ENCODE measurements at regions not wholly inside any gene's neighbourhood (a gene's known extent, or its start where the extent isn't known, plus 50 kb on each side); places are given as distances from the start of the nearest gene placed in this dataset.

- no peak for DNase-seq (ENCODE audit: low spot score)
- Mint-ChIP-seq H3K9me3 (ENCODE audit: unreplicated experiment) (no peaks in the 10 kb centered on the region), H3K27ac (ENCODE audit: unreplicated experiment) (no peak overlapping the region), H3K27me3 (ENCODE audit: unreplicated experiment) (peaks cover 1% of the 10 kb centered on the region), H3K4me3 (ENCODE audit: unreplicated experiment) (no peak overlapping the region), H3K4me1 (ENCODE audit: unreplicated experiment) (peaks cover 5% of the 10 kb centered on the region), H3K36me3 (ENCODE audit: low read depth, unreplicated experiment) (no peaks in the 10 kb centered on the region)
- no peak for TF ChIP-seq CTCF (IDR thresholded peaks at IDR 0.05; ENCODE audit: unreplicated experiment)
Observed at GRCh38 chr13:48873081-48873480, 102.6 kb upstream of the FNDC3A start.

GRCh38 chr13:48873587-48873986, 102.1 kb upstream of the FNDC3A start:
- H3K4me1 Mint-ChIP-seq (ENCODE audit: unreplicated experiment), result peaks cover 5% of the 10 kb centered on the region
- H3K27ac Mint-ChIP-seq (ENCODE audit: unreplicated experiment), result no peak overlapping the region
- no peaks in the 10 kb centered on the region for H3K36me3 Mint-ChIP-seq (ENCODE audit: low read depth, unreplicated experiment)
- H3K9me3 Mint-ChIP-seq (ENCODE audit: unreplicated experiment), result no peaks in the 10 kb centered on the region
- no peak for DNase-seq (ENCODE audit: low spot score)
- H3K4me3 Mint-ChIP-seq (ENCODE audit: unreplicated experiment), result no peak overlapping the region
- peaks cover 1% of the 10 kb centered on the region for H3K27me3 Mint-ChIP-seq (ENCODE audit: unreplicated experiment)
- no peak for TF ChIP-seq CTCF (IDR thresholded peaks at IDR 0.05; ENCODE audit: unreplicated experiment)

GRCh38 chr13:48874165-48874564, 101.5 kb upstream of the FNDC3A start:
- Mint-ChIP-seq H3K36me3 (ENCODE audit: low read depth, unreplicated experiment) (no peaks in the 10 kb centered on the region), H3K27ac (ENCODE audit: unreplicated experiment) (no peak overlapping the region)

GRCh38 chr13:48875047-48875446, 100.7 kb upstream of the FNDC3A start:
- no peak overlapping the region for H3K27ac Mint-ChIP-seq (ENCODE audit: unreplicated experiment)
- no peaks in the 10 kb centered on the region for H3K9me3 Mint-ChIP-seq (ENCODE audit: unreplicated experiment)
- TF ChIP-seq CTCF (IDR thresholded peaks at IDR 0.05; ENCODE audit: unreplicated experiment), result no peak
- no peak overlapping the region for H3K4me3 Mint-ChIP-seq (ENCODE audit: unreplicated experiment)
- H3K4me1 Mint-ChIP-seq (ENCODE audit: unreplicated experiment), result peaks cover 5% of the 10 kb centered on the region
- no peak for DNase-seq (ENCODE audit: low spot score)
- H3K36me3 Mint-ChIP-seq (ENCODE audit: low read depth, unreplicated experiment), result no peaks in the 10 kb centered on the region
- H3K27me3 Mint-ChIP-seq (ENCODE audit: unreplicated experiment), result peaks cover 1% of the 10 kb centered on the region

More at GRCh38 chr13:48874165-48874564, 101.5 kb upstream of the FNDC3A start:
- Mint-ChIP-seq H3K9me3 (ENCODE audit: unreplicated experiment) (no peaks in the 10 kb centered on the region), H3K4me1 (ENCODE audit: unreplicated experiment) (peaks cover 5% of the 10 kb centered on the region), H3K27me3 (ENCODE audit: unreplicated experiment) (peaks cover 1% of the 10 kb centered on the region), H3K4me3 (ENCODE audit: unreplicated experiment) (no peak overlapping the region)
- DNase-seq (ENCODE audit: low spot score), result no peak
- TF ChIP-seq CTCF (IDR thresholded peaks at IDR 0.05; ENCODE audit: unreplicated experiment), result no peak

GRCh38 chr13:48876289-48876688, 99.4 kb upstream of the FNDC3A start:
- DNase-seq (ENCODE audit: low spot score), result no peak
- Mint-ChIP-seq H3K36me3 (ENCODE audit: low read depth, unreplicated experiment) (no peaks in the 10 kb centered on the region), H3K27ac (ENCODE audit: unreplicated experiment) (no peak overlapping the region), H3K4me3 (ENCODE audit: unreplicated experiment) (no peak overlapping the region), H3K4me1 (ENCODE audit: unreplicated experiment) (peaks cover 5% of the 10 kb centered on the region), H3K27me3 (ENCODE audit: unreplicated experiment) (peaks cover 1% of the 10 kb centered on the region), H3K9me3 (ENCODE audit: unreplicated experiment) (no peaks in the 10 kb centered on the region)
- TF ChIP-seq CTCF (IDR thresholded peaks at IDR 0.05; ENCODE audit: unreplicated experiment), result no peak

All from endothelial cell (in vitro differentiated cells).